Left renal cortex interstitium (tissue), 4 donors: ENCODE measurements at regions not wholly inside any gene's neighbourhood (a gene's known extent, or its start where the extent isn't known, plus 50 kb on each side); places are given as distances from the start of the nearest gene placed in this dataset.
"Not testable (repeated sequence)": the region's sequence is repeated elsewhere in the genome, so short reads cannot be mapped to it uniquely, and the experiment has no call there.

Experiments
- DNase-seq, 4 donors: peaks; one replicate each; pipeline ENCODE4 v3.0.0-alpha.2; 2013; ENCODE audit warnings: low read depth in 4 of 4, low spot score in 2 of 4, missing footprints in 1 of 4

DNA sequence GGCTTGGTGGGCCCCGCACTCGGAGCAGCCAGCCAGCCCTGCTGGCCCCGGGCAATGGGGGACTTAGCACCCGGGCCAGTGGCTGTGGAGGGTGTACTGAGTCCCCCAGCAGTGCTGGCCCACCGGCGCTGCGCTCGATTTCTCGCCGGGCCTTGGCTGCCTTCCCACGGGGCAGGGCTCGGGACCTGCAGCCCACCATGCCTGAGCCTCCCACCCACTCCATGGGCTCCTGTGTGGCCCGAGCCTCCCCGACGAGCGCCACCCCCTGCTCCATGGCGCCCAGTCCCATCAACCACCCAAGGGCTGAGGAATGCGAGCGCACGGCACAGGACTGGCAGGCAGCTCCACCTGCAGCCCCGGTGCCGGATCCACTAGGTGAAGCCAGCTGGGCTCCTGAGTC is 202.2 kb downstream of the ZC3H11B start:
- DNase-seq: not testable (repeated sequence)

DNA sequence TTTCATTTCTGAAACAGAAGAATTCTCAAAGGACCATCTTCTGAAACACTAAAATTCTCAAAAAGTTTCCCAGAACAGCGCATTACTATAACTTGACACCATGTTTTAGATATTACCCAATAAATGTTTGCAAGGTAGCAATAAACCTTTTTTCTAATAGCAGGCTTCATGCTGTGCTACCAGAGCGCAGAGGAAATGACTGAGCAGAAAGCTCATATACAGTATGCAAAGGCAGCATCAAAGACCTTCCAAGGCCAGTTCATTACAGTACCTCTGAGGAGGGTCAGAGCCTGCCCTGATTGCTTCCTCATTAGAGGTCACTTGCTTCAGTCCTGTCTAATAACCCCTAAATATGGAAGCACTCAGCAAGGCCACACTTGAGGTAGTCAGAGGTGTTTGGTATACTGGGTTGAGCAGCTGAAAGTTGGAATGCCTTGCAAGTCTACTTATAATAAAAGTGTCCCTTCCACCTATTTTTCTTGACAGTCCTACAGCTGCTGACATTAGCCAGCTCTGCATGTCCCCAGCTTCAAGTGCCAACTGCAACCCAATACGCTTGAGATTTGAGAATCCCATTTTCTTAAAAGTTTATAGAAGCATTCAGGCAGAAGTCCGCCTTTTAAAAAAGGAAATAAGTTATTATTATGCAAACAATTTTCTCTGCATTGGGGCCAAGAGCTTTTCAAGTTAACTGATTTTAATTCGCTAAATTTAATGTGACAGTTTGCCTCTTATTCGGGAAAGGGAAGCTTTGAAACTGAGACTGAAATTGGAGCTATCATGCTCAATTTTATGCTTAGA is 207.2 kb downstream of the ZC3H11B start:
- no peak for DNase-seq

DNA sequence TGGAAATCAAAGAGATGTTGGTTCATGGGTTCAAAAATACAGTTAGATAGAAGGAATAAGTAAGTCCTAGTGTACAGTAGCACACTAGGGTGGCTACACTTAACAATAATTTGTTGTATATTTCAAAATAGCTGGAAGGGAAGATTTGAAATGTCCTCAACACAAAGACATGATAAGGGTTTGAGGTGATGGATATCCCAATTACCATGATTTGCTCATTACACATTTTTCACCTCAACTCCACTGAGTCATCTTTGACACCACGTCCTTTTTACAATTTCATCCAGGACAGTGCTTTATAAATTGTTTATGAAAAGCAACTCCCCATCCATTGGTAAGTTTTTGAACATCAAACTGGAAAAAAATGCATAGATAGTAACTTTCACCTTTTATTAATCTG is 208.3 kb downstream of the ZC3H11B start:
- DNase-seq: no peak

DNA sequence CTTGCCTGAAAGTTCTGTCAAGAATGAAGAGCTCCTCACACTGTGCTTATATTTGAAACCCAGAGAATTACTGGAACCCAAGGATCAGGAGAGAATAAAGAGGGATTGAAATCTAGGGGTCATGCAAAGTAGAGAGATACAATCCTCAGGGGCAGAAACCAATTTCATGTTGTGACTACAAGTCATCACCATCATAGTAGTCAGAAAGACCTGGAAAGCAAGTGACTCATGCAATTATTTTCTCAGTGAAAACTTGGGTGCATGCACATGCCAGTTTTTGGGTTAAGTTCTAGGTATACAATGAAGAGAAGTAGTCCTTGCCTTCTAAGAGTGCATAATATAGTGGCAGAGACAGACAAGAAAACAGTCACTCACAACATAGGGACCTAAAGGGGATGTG is 210.0 kb downstream of the ZC3H11B start:
- DNase-seq: no peak

DNA sequence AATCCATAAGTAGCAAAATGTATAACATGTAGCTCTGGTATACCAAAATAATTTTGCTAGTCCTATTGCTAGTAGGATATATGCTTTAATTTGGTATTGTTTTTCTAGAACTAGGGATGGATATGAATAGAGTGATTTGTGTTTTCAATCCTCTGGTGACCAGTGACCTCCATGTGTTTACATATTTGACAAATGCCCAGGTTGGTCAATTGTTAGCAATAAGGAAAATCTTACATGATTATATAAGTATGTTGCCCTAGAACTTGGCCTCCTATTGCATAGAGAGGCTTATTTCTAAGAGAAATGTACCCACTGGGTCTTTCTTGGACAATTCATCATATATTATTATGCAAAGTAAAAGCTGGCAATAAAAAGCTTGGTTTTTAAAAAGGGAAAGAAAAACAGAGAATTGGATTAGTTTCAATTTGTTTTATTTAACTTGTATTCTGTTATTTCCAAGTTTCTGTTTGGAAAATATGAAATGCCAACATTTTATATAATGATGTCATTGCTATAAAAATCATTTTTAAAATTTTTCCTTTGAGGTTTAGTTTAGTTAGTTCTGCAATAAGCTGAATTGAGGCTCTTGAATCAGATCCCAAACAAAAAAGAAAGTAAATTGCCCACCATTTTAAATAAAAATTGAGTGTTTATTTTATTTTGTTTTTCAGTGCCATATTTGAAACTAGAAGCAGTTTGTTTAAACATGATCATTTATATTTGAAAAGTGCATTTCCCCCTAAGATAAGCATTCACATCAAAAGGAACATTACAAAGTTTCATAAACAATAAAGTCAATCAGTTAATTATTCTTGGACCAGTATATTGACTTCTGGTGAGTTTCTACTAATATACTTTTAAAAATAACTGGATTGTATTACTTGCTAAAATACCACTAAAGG is 210.9 kb downstream of the ZC3H11B start:
- no peak for DNase-seq

DNA sequence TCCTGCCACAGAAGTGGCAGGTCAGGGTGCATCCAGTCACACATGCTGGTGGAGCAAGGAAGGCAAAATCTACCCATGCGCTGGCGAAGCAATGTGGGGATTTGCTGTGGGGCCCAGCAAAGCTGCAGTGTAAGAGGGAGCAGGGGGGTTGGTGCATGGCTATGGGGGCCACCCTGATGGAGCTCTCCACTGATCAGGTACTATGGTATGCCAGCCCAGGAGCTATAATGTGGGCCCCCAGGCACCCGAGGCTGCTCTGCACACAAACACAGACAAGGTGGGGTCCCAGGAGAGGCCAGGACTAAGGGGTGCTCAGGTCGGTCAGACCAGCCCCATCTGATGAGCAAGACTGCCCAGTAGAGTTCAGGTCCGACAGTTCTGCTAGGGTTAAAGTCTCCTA is 213.5 kb downstream of the ZC3H11B start:
- DNase-seq: no peak

DNA sequence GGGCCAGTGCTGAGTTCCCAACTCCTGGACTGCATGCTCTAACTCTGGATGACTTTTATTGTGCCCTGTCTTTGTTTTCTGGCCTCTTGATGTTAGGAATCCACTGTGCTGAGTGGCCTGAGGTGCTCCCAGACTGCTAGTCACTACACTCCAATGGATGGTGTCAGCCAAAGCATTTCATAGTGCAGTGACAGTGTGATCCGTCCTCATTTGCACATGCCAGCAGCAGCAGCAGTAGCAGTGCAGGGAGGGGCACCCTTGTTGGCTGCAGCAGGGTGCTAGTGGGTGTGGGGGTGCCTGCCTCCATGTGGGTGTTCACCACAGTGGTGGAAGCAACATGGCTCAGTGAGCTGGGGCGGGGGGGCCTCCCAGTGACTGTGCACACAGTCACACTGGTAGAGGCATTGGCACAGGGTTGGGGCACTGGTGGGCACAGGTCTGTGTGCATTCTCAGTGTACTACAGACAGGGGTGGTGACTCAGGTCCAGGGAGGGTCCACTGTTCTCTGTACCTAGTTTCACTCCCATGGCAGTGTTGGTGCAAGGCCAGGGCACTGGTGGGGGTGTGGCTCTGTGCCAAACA is 214.0 kb downstream of the ZC3H11B start:
- no peak for DNase-seq

DNA sequence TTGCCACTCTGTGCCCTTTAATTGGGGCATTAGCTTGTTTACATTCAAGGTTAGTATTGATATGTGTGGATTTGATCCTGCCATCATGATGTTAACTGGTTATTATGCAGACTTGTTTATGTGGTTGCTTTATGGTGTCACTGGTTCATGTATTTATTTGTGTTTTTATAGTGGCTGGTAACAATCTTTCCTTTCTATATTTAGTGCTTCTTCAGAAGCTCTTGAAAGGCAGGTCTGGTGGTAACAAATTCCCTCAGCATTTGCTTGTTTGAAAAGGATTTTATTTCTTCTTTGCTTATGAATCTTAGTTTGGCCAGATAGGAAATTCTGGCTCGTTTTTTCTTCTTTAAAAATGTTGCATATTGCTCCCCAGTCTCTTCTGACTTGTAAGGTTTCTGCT is 215.4 kb downstream of the ZC3H11B start:
- no peak for DNase-seq

DNA sequence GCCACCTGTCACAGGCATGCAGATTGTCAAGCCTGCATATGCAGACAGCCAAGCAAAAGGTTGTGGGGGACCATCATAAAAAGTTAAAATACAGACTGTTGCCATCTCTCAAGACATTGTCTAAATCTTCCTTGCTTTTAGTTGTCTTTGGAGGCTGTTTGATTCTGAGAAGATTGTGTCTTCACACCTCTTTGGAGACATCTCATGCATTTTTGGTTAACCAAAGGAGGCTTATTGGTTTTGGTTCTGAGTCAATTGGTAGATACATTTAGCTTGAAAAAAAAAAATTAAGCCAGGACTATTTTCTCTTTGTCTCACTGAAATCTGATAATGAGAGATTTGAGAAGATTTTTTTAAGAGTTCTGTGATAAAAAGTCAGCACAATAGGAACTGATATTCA is 217.6 kb downstream of the LYPLAL1 start:
- no peak for DNase-seq

DNA sequence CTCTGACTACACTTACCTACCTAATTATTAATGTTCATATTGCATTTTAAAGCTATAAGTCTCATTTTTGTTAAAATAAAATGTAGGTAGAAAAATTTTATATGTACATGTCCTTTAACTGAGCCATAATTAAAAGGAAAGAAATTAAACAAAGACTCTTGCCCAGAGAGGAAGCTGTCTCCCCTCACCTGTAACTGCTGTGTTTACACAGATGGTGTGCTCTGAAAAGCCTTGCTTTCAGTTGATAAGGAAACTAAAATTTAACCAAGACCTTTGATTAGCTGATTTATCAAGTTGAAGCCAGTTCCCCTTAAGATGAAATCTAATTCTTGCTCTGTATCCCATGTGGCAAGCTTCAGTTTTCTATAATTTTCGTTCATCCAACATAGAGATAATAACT is 213.5 kb downstream of the LYPLAL1 start:
- no peak for DNase-seq

DNA sequence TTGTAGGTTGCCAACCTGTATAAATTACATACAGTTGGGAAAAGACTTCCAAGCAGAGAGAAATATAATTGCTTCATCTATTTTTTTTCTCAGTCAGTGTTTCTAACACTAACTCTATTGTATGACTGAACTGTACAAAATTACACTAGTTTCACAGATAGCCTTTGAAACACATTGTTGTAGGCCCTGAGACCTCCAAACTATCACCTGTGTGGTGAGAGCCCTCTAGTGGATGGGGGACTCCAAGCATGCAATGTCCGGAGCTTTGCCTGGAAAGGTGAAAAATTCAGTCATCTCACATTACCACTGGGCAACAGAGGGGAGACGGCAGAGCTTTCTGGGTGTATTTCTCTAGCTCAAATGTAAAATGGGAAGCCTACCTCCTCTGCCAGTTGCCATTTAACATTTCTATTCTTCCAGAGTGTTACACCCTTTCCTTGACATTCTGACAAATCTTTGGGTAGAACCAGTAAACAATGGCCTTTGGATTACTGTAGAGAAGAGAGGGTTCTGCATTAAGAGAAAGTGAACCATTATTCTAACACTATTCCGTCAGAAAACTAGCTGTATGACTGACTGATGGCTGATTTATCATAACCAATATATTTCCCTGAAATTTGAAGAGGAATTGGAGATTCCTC is 212.2 kb downstream of the LYPLAL1 start:
- no peak for DNase-seq

DNA sequence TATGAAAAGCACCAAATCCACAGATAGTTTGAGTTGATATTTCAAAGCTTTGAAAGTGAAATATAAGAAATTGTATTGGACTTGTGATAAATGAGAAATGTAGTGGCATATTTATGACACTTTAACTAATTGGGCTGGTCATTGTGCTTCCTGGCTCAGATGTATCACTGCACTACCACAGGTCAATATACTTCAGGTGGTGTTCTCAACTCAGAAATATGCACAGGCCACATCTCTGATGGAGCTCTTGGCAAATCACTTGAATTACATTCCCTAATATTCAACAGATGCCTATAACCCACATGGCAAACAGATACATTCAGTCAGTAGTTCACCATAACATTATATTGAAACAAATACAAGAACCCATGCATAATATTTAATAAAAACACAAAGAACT is 209.6 kb downstream of the LYPLAL1 start:
- no peak for DNase-seq

DNA sequence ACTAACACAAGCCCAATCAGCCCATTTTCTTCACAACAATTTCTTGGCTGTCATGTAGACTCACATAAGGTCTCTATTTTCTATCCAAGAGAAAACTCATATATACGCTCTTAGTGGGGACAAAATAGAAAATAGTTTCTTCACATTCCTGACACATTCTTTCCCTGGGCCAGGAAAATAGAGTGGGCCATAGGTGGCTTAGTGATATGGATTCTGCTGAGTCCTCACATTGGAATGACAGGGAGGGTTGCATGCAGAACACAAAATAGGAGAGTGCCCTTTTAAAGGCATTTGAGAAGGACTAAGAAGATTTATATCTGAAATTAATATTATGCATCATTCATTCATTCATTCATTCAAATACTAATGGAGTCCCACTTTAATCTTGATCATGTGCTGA is 207.7 kb downstream of the LYPLAL1 start:
- DNase-seq: no peak

DNA sequence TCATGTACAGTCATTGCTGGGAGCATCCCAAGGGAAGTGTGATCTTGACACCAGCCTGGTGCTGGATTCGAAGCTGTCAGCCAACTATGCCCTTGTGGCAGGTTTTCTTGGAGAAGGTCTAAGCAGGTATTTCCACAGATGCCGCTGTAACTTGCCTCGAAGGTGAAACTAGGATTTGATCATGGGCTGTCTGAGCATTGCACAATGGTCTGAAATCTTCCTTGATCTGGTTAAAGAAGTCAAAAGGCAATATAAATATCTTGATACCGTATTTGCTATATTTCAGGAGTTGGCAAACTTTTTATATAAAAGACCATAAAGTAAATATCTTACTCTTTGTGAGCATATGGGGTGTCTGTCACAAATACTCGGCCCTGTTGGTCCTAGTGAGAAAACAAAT is 206.8 kb downstream of the LYPLAL1 start:
- DNase-seq: no peak

DNA sequence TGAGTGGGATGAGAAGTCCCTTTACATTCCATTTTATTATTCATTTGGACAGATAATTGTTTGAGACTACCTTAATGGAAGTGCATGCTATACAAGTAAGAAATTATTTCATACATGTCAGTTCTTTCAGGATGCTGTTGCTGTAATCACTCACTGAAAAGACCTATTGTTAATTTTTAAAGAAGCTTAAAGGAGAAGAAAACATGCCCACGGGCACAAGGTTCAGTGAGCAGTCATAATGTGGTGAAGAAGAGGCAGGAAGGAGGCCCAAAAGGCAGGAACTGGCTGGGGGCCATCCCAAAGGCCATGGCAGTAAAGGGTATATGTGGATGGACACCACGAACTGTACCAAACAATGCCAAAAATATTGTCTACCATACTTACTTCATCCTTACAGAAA is 206.0 kb downstream of the LYPLAL1 start:
- DNase-seq: no peak

DNA sequence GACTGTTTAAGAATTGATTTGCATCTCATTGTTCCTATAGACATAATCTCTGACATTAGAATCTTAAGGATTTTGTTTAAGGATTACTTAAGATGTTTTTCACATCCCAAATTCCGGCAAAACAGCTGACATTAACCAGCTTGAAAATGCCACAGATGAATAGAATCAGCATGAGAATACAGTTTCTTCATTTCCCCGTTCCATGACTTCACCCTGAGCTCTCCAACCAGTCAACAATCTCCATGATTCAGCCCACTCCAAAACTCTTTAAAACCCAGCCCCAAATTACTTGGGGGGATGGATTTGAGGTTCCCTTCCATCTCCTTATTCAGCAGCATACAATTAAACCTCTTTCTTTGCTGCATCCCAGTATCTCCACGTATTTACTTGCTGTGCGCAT is 201.0 kb downstream of the LYPLAL1 start:
- DNase-seq: no peak

DNA sequence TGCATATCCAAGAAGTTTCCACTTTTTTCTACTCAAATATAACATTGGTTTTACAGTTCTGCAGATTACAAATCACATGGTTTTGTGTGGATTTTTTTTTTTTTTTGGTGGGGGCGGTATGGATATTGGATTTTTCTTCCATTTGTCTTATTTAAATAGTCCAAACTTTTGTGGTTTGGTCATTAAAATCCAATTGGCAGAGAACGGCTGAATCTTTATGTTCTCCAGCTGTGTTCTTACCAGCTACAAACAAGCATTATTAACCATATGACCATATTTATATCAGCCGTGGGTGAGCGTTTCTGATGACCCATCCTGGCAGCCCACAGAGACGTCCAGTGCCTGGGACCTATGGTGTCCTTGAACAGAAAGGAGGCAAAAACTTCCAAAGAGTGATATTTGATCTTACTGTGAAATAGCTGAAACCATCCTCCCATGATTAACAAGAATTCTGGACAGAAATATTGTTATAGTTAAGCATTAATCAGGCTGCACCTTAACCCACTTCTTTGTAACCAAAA is 200.4 kb downstream of the LYPLAL1 start:
- DNase-seq: no peak

DNA sequence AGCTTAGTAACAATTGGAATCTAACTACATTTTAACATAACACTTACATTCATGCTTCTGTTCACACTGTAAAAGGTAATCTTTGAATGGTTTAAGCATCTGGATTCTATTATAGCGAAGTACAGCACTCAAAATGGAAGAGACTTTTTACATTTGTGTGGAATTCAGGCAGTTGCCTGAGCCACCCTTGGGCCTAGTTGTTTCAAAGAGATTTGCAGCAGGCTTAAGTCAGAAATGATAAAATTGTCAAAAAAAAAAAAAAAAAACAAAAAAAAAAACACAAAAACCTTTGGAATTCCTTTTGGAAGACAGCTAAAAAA is 199.9 kb downstream of the LYPLAL1 start:
- DNase-seq: no peak

DNA sequence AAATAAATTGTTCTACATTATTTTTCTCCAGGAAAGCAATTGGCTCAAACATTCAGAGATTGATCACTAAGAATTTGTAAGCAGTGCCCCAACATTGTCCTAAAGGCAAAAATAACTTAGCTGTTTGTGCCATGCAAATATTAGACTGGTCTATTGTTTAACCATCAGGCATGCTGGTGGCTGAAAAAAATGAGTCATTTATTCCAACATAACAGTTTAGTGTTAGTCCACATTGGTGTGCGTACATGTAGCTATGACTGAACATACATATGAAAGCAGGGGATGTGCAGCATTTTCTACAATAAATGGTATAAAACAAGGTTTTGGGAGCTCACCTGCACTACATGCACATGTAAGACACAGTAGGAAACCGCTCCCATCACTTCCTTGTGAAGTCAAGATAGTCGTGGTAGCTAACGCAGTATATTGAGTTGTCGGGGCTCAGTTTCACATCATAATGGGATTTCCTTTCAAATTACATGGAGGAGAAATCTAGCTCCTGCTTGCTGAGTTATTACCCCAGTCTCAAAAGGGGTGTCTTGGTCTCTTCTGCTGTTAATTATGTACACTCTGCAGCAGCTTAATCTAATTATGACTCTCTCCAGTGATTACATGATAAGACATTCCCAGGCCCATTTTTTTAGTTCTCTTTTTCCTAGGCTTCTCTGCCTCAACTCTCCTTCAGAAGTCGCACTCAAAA is 199.4 kb downstream of the LYPLAL1 start:
- DNase-seq: no peak

DNA sequence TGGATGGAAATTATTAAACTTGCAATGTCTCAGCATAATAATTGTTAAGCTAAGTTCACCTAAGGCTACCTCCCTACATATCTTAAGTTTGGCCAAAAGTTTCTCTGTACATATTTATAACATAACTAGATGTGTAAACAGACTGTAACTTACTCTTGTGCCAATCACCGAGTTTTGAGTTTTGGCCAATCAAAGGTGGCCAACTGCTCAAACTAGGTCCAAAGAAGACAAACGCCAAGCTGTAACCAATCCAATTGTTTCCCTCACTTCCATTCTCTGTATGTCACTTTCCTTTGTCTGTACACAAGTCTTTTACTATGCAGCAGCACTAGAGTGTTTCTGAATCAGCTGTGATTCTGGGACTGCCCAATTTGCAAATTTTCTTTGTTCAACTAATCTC is 197.8 kb downstream of the LYPLAL1 start:
- DNase-seq: no peak
